ENCODE measurements at regions not wholly inside any gene's neighbourhood (a gene's known extent, or its start where the extent isn't known, plus 50 kb on each side); places are given as distances from the start of the nearest gene placed in this dataset.

GRCh38 chr12:93185369-93185741, 192.4 kb upstream of the NUDT4 start:
- no peak for TF ChIP-seq EZH2 (IDR thresholded peaks at IDR 0.05; ENCODE audit: borderline replicate concordance, low read length)
- no peak for TF ChIP-seq CTCF (IDR thresholded peaks at IDR 0.05; ENCODE audit: low read length)
